Astrocyte (in vitro differentiated cells and primary cell): ENCODE measurements at regions not wholly inside any gene's neighbourhood (a gene's known extent, or its start where the extent isn't known, plus 50 kb on each side); places are given as distances from the start of the nearest gene placed in this dataset.

Source experiments
- DNase-seq: peaks from one replicate; pipeline ENCODE4 v3.0.0-alpha.2; 2010; ENCODE audit warnings: low read depth
- FAIRE-seq: peaks from 2 replicates; lab custom pipeline; 2011; peaks lifted over from hg19 to GRCh38; lab: Jason Lieb, UNC
- H2AFZ ChIP-seq: 2 replicates; pipeline ENCODE4 v1.6.0; 2012; ENCODE audit warnings: low read depth, low read length, inconsistent platforms
- H3K27ac ChIP-seq: 2 replicates; pipeline ENCODE4 v1.5.1; 2011; ENCODE audit warnings: low read depth, low read length, inconsistent platforms
- H3K27me3 ChIP-seq: 2 replicates; pipeline ENCODE4 v1.6.0; 2011; ENCODE audit warnings: low read length, inconsistent platforms; ENCODE audit not compliant: insufficient read depth
- H3K36me3 ChIP-seq: 2 replicates; pipeline ENCODE4 v1.5.1; 2011; ENCODE audit warnings: low read length, inconsistent platforms; ENCODE audit not compliant: insufficient read depth
- H3K4me1 ChIP-seq: 2 replicates; pipeline ENCODE4 v1.5.1; 2011; ENCODE audit warnings: low read length, inconsistent platforms; ENCODE audit not compliant: insufficient read depth
- H3K4me2 ChIP-seq: 2 replicates; pipeline ENCODE4 v1.6.0; 2012; ENCODE audit warnings: low read length, inconsistent platforms
- H3K4me3 ChIP-seq: 2 replicates; pipeline ENCODE4 v1.5.1; 2011; ENCODE audit warnings: low read depth, mild to moderate bottlenecking, low read length, inconsistent platforms; ENCODE audit not compliant: insufficient read depth
- H3K79me2 ChIP-seq: 2 replicates; pipeline ENCODE4 v1.6.0; 2012; ENCODE audit warnings: mild to moderate bottlenecking, low read length, inconsistent platforms; ENCODE audit not compliant: insufficient read depth
- H3K9ac ChIP-seq: 2 replicates; pipeline ENCODE4 v1.6.0; 2012; ENCODE audit warnings: mild to moderate bottlenecking, low read length, inconsistent platforms
- H3K9me3 ChIP-seq: 2 replicates; pipeline ENCODE4 v1.5.1; 2012; ENCODE audit warnings: low read depth, mild to moderate bottlenecking, low read length, inconsistent platforms; ENCODE audit not compliant: insufficient read depth
- H4K20me1 ChIP-seq: 2 replicates; pipeline ENCODE4 v1.6.0; 2012; ENCODE audit warnings: low read length, inconsistent platforms; ENCODE audit not compliant: insufficient read depth
- H3K27ac Mint-ChIP-seq: one replicate; pipeline ENCODE4 v1.8.0; 2021; ENCODE audit warnings: mild to moderate bottlenecking, mixed read lengths; ENCODE audit not compliant: unreplicated experiment
- H3K27me3 Mint-ChIP-seq: one replicate; pipeline ENCODE4 v1.8.0; 2021; ENCODE audit warnings: low read depth, mixed read lengths; ENCODE audit not compliant: unreplicated experiment
- H3K36me3 Mint-ChIP-seq: one replicate; pipeline ENCODE4 v1.8.0; 2021; ENCODE audit warnings: low read depth, mixed read lengths; ENCODE audit not compliant: unreplicated experiment
- H3K4me1 Mint-ChIP-seq: one replicate; pipeline ENCODE4 v1.8.0; 2021; ENCODE audit warnings: low read depth, mixed read lengths; ENCODE audit not compliant: unreplicated experiment
- H3K4me3 Mint-ChIP-seq: one replicate; pipeline ENCODE4 v1.8.0; 2021; ENCODE audit warnings: mild to moderate bottlenecking, moderate library complexity, mixed read lengths; ENCODE audit not compliant: unreplicated experiment
- H3K9me3 Mint-ChIP-seq: one replicate; pipeline ENCODE4 v1.8.0; 2021; ENCODE audit warnings: mild to moderate bottlenecking, mixed read lengths; ENCODE audit not compliant: unreplicated experiment
- CTCF ChIP-seq: IDR thresholded peaks from 2 replicates; pipeline ENCODE4 v1.5.1; 2011; ENCODE audit warnings: low read depth, mild to moderate bottlenecking, inconsistent platforms, low read length, moderate library complexity; ENCODE audit not compliant: insufficient read depth
- EZH2 ChIP-seq: IDR thresholded peaks from 2 replicates; pipeline ENCODE4 v1.6.1; 2012; ENCODE audit warnings: mild to moderate bottlenecking, low read length, inconsistent platforms; ENCODE audit not compliant: insufficient read depth

- TF ChIP-seq EZH2 = no peak
- no peak for TF ChIP-seq CTCF
- no peaks in the 10 kb centered on the region for H3K27me3 Mint-ChIP-seq
- Histone ChIP-seq H3K27me3 (no peaks in the 10 kb centered on the region), H3K4me1 (peaks cover 6% of the 10 kb centered on the region), H3K27ac (no peak overlapping the region), H2AFZ (no peak overlapping the region), H3K79me2 (no peaks in the 10 kb centered on the region), H3K4me2 (no peak overlapping the region), H3K9me3 (no peaks in the 10 kb centered on the region), H3K9ac (no peak overlapping the region), H3K4me3 (no peak overlapping the region), H4K20me1 (no peaks in the 10 kb centered on the region), H3K36me3 (no peaks in the 10 kb centered on the region)
- no peak for DNase-seq
- H3K4me1 Mint-ChIP-seq = peaks cover 10% of the 10 kb centered on the region
- H3K36me3 Mint-ChIP-seq = no peaks in the 10 kb centered on the region
- H3K9me3 Mint-ChIP-seq = no peaks in the 10 kb centered on the region
- FAIRE-seq = no peak
- no peak overlapping the region for H3K4me3 Mint-ChIP-seq
- H3K27ac Mint-ChIP-seq = no peak overlapping the region
Observed at GRCh38 chr16:48970216-48970615, 311.4 kb downstream of the CBLN1 start.

- Histone ChIP-seq H3K9me3 (no peaks in the 10 kb centered on the region), H3K4me1 (peaks cover 13% of the 10 kb centered on the region), H3K36me3 (no peaks in the 10 kb centered on the region), H3K4me2 (no peak overlapping the region), H3K4me3 (no peak overlapping the region), H3K9ac (no peak overlapping the region), H3K79me2 (no peaks in the 10 kb centered on the region), H3K27ac (no peak overlapping the region), H3K27me3 (no peaks in the 10 kb centered on the region), H4K20me1 (no peaks in the 10 kb centered on the region), H2AFZ (no peak overlapping the region)
- peak overlapping the region; percentile 23 for H3K27ac Mint-ChIP-seq
- no peak for DNase-seq
- TF ChIP-seq CTCF (no peak), EZH2 (no peak)
- no peaks in the 10 kb centered on the region for H3K36me3 Mint-ChIP-seq
- H3K9me3 Mint-ChIP-seq = no peaks in the 10 kb centered on the region
- peaks cover 12% of the 10 kb centered on the region for H3K4me1 Mint-ChIP-seq
- H3K27me3 Mint-ChIP-seq = no peaks in the 10 kb centered on the region
- no peak for FAIRE-seq
- no peak overlapping the region for H3K4me3 Mint-ChIP-seq
Observed at GRCh38 chr16:48969611-48970010, 312.0 kb downstream of the CBLN1 start.

- DNase-seq = peak; percentile 34
- H3K9me3 Mint-ChIP-seq = no peaks in the 10 kb centered on the region
- no peaks in the 10 kb centered on the region for H3K36me3 Mint-ChIP-seq
- H3K4me3 ChIP-seq = no peak overlapping the region
- H2AFZ ChIP-seq = no peak overlapping the region
- no peaks in the 10 kb centered on the region for H3K79me2 ChIP-seq
- TF ChIP-seq EZH2 = no peak
- TF ChIP-seq CTCF = no peak
- H3K9ac ChIP-seq = no peak overlapping the region
- H3K9me3 ChIP-seq = no peaks in the 10 kb centered on the region
- H3K27me3 ChIP-seq = no peaks in the 10 kb centered on the region
- H3K36me3 ChIP-seq = no peaks in the 10 kb centered on the region
- no peaks in the 10 kb centered on the region for H4K20me1 ChIP-seq
- no peak overlapping the region for H3K27ac Mint-ChIP-seq
- H3K4me3 Mint-ChIP-seq = no peak overlapping the region
- H3K27me3 Mint-ChIP-seq = no peaks in the 10 kb centered on the region
- FAIRE-seq = no peak
- no peak overlapping the region for H3K27ac ChIP-seq
- peaks cover 24% of the 10 kb centered on the region for H3K4me1 Mint-ChIP-seq
- peak overlapping the region; percentile 51 for H3K4me2 ChIP-seq
- peaks cover 29% of the 10 kb centered on the region for H3K4me1 ChIP-seq
Observed at GRCh38 chr16:48965386-48965785, 316.3 kb downstream of the CBLN1 start.
